NCI-H1694 (cell line): ENCODE measurements at regions not wholly inside any gene's neighbourhood (a gene's known extent, or its start where the extent isn't known, plus 50 kb on each side); places are given as distances from the start of the nearest gene placed in this dataset.

ENCODE experiments used
- DNase-seq: peaks from one replicate; lab custom pipeline; 2025; lab: John Stamatoyannopoulos, UW

DNA sequence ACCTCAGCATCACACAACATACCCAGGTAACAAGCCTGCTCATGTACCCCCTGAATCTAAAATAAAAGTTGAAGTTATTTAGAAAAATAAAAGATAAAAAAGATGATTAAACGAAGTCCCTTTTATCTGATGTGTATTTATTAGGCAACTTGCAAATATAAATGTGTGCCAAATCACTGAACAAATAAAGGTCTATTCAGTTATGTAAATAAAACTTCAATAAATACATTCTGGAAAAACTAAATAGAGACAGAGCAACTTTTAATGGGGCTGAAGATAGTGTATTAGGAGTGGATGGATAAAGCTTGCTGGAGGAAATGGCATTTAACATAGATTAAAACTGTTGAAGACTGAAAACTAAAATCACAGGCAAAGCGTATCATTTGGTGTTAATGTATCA, 678.0 kb upstream of the GRM7 start:
- no peak for DNase-seq

DNA sequence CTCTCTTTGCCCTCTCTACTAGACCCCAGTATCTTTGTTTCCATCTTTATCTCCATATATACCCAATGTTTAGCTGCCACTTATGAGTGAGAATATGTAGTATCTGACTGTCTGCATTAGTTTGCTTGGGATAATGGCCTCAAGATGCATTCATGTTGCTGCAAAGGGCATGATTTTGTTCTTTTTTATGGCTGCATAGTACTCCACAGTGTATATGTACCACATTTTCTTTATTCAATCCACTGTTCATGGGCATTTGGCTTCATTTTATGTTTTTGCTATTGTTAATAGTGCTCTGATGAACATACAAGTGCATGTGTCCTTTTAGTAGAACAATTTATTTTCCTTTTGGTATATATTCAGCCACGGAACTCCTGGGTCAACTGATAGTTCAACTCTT, 671.5 kb upstream of the GRM7 start:
- no peak for DNase-seq

DNA sequence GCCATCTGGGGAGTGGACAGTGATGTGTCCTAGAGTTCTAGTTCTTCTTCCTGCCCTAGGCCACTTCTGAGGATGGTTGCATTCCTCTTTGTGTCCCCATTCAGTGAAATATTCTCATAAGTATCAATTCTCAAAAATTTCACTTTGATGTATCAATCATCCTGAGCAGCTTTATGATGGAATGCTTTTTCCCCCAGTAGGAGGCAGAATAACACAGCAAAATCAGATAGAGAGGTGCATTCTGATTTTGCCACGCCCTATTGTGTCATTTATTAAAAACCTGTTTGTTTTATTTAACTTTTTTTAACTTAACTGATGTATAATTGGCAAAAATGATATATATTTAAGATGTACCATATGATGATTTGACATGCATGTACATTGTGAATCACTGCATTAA, 656.0 kb upstream of the GRM7 start:
- DNase-seq, result no peak

DNA sequence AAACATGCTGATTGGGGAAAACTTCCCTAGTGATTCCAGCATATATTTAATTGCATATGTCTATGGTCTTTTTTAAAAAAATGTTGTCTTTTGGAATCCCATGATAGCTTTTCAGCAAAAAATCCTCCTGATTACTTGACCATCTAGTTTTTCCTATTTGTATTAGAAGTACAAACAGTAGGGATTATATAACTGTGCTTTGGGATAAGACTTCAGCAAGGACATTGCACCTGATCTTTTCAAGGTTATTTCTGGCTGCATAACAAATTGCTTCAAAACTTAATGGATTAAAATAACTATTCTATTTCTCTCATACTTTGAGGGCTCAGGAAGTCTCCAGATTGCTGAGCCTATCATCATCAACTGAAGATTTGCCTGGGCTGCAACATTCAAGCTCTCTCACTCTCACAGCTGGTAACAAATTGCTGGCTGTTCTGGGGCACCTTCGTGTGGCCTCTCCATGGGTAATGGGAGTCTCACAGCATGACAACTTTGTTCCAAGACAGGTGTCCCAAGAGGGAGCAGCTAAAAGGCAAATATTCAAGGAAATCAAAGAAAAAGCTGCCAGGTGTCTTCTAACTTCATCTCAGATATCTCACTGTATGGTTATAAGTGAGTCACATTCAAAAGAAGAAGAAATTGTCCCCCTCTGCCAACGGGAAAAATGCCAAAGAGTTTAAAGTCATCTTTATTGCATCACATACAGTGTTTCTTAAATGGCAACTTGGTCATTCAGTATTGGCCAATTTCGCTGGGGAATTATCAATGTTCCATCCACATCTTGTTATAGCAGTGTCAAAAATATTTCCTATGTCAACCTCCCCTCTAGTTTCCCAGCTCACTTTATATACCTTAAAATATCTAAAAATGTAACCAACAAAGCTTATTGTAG, 644.5 kb upstream of the GRM7 start:
- no peak for DNase-seq

DNA sequence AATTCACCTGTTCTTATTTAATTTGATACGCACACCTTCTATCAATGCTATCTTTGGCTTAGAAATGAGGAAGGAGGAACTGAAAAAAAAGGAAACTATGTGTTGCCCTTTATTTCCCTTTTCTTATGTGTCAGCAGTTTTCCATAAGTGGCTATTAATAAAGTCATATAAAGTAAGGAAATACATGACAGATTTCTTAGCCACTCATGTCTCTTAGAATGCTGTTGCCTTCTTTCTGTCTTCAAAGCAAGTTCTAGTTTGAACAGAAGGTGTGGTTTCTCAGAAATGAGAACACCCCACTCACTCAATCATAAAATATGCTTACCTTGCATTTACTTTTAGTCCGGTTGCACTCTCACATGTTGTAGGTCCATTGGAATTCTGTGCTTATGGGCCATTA, 640.5 kb upstream of the GRM7 start:
- DNase-seq, result no peak

DNA sequence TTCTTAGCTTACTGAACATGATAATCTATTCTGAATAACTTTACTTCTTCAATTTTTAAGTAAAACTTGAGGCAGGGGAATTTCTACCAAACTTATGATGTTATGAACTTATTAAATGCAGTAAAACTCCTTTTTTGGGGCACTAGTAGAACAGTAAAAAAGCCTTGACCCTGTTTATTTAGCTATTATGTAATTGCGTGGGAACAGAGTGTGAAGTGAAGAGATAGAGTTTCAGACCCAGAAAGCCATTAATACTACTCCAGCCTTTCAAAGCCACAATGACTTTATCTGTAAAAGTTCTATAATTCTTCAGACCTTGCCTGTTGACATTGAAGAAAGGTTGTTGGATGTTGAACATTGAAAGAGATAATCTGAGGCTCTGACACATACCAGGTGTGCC, 638.8 kb upstream of the GRM7 start:
- no peak for DNase-seq

DNA sequence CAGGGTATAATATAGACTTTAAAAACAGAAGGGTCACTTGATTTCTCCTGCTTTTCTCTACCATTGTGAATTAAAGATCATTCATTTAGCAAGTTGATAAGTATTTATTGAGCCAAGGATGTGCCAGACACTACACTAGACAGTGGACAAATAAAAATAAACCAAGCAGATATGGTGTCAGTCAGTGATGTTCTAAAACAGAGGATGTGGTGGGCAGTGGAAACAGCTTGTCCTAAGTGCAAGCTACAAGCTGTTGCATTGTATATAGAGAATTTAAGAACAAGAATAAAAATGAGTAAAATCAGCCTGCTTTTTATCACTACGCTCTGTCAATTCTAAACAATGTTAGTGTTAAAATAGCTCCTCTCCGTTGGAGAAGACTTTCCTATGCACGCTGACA, 637.3 kb upstream of the GRM7 start:
- no peak for DNase-seq

DNA sequence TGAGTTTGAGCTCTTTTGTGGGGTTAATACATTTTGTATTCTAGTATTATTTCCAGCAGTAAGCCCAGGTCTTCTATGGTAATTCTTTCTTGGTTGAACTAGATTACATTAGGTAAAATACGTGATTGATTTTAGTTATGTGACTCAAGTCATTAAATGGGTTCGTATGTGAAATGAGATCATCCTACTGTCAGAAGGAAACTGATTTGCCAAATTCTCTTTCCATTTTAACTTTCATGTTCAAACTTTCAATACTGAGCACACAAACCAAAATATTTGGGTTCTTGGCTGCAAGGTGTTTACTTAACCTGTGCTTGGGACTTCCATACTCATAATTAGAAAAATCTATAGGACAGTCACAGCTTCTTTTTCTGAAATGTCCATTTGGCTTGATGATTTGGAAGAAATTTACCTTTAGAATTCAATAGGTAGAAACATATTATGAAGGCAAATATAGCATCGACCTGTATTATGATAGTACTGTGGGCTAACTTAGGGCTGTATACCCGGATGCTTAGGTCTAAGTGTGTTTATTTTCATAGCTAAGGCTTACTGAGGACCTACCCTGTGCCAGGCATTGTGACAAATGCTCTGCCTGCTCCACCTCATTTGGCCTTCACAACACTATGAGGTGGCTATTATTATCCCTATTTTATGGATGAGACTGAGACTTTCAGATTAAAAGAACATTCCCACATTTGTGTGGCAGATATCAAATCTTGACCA, 631.8 kb upstream of the GRM7 start:
- DNase-seq, result no peak

DNA sequence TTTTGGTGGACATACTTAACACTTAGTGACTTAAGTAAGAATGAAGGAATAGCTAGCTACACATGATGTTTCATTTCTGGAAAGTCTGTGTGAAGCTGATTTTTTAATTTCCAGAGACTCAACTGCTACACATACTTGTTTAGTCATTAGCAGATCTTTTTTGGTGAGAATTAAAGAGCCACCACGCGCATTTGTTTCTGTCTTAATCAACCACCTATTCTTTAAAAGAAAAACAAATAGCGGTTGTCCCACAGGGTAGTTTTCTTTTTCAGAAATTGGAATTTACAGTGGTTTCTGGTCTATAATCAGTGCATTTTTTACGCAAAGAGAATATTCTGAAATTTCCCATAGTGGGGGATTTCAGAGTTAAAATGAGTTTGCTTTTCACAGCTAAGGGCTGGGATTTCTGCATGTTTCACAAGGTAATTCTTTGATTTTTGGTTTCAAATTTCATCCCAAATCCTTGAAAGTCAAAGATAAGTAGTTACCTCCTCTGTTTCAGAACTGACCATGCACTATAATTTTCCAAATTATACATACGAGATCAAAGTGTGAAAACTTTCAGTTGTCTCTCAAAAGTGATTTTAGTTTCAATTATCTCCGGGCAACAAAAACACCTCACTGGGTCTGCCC, 631.0 kb upstream of the GRM7 start:
- DNase-seq, result no peak

DNA sequence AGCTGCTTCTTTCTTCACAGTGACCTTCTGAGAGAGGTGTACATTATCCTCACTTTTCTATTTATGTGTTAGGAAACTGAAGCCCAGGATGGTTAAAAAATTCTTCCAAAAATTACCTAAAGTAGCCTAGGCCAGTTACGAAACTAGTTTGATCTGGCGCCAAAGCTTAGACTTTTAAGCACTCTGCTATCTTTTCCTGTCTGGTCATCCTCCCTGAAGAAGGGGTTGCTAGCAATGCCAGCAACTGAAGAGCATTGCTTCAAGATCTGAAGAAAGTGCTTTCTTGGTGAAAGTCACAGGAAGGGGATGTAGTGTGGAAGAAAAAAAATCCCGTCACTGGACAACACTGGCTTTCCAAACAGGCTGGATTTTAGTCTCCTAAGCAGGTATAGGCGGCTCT, 618.8 kb upstream of the GRM7 start:
- DNase-seq, result no peak

DNA sequence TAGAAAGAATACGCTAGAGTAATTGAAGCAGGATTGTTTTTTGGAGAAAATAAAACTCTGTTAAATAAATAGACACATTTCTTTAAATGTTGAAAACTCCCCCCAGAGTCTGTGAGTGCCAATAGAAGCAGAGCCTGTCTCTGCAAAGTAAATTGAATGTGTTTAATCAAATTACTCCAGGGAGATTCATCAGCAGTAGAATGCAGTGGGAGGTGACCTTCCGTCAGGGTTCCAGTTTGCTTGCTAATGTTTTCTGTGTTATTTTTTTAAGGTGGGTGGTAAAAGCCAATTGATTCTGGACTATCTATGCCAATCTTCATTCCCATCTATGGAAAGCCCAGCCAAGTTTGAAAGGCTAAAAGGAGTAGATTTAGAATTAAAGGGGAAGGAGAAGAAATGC, 612.4 kb upstream of the GRM7 start:
- no peak for DNase-seq

DNA sequence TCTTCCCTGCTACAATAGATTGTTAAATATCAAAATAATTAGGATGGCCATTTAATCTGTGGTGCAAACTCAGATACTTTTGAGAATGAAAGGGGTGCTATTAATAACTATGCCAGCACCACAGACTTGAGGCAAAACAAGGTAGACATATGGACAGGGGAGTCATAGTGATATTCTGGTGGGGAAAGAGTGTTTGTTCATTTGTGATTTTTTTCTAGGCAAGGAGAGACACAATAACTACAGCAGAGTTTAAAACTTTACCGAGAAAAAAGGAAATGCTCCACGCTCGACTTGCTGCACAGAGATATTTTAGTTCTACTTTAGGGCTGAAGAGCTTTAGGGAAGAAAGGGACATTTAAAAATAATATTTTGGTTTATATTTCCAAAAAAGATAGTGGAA, 611.2 kb upstream of the GRM7 start:
- DNase-seq, result no peak

DNA sequence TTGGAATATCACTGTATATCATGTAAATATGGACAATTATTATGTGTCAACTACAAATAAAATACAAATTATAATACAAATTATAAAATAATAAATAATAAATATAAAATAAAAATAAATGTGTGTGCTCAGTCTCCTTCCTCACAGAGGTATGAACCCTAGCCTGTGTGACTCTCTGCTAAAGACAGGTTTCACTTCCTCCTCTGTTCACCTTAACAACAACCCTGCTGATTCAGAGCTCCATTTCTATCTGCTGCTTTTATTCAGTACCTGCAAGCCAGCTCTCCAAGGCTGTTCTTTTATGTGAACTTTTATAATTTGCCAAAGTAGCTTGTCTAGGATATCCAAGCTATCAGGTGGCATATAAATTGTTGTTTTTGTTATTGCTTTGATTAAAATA, 610.7 kb upstream of the GRM7 start:
- no peak for DNase-seq

DNA sequence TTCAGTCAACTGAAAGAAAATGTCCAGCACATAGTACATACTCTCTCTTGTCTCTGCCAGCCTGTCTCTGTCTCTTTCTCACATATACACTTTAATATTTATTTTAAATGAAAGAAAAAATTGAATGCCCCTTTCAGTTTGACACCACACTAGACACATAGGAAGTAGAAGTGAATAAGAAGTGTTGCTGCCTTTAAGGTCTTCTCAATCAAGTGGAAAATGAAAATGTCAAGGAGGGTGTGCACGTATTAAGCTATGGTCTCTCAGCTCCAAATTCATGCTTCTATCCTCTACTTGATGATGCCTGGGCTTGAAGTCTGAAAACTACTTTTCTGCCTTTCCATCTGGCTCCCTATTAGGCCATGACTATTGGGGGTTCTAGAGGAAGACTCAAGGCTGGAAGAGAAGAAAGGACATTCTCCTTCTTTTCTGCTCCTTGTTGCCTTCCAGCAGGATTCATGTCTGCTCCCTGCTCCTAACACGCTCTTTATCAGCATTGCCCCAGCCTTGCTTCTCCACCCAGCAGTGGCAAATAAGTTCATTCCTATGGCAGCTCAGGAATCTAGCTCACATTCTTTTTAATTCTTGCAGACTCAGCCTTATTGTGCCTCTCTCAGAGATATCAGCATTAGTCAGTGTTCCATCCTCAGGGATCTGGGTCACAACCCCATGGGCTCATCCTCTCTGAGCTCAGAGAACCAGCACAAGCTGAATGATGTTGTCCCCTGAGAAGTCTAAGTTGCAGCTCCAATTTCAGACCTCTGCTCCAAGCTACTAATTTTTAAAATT, 609.1 kb upstream of the GRM7 start:
- no peak for DNase-seq

DNA sequence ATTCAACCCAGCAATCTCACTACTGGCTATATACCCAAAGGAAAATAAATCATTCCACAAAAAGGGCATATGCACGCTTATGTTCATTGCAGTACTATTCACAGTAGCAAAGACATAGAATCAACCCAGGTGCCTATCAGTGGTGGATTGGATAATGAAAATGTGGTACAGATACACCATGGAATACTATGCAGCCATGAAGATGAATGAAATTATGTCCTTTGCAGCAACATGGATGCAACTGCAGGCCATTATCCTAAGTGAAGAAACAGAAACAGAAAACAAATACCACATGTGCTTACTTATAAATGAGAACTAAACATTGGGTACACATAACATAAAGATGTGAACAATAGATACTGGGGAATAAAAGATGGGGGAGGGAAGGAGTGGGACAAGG, 606.4 kb upstream of the GRM7 start:
- DNase-seq, result no peak

DNA sequence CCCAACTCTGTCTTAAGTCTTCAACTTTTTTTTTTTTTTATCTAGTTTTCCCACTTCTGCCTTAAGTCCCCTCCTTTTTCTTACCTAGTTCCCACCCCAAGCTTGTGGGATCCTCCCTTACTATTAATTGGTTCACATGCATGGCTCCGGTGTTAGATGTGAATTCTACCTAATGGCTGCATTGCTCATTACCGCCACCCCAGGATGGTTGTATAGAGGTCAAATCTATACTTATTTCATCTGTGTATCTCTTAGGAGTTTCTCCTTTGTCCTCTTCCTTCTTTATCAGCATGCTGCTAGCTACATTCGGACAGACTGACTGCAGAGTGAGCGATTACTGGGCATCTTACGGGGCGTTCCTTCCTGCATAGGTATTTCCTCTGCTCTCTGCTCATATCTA, 605.7 kb upstream of the GRM7 start:
- DNase-seq, result no peak

DNA sequence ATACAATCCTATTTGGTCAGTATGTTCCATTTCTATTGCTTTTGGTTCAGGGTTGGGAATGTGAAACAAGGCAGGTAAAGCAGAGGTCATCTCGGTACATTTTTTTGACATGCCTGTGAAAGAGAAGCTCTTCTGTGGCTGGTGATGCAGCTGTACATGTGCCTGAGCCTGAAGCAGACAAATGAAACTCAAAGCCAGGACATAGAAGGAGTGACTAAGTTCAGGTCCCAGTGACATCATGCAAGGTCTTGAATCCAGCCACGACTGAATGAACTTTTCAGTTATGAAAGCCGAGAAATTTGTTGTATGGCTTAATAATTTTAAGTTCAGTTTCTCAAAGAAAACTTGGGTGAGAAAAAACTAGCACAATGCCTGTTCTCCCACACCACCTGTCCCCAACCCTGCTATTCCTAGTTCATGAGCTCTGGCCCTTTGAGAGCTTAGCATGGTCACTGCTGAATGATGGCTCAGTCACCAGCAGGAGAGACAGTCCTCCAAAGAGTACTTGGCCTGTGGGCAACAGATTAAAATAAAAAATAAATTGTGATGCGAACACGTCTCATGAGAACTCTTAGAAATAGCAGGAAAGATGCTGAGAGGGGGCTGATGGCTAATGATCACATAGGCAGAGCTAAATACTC, 600.2 kb upstream of the GRM7 start:
- DNase-seq, result no peak

DNA sequence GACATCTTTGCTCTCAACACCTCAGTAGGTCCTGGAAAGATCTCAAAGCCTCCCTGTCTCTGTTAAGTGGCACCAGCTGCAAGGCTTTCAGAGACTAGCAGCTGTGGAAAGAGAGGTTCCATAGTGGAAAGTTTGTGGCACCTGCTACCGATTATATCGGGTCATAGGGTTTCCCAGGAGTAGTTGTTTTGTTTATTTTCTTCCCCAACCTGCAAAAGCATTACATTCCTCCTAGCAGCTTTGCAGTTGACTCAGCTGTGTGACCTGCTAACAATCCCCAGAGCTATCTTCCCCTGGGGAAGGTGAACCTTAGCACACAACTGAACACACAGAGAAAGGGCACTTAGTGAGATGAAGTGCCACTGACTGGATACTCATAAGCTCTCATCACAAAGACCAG, 598.9 kb upstream of the GRM7 start:
- no peak for DNase-seq

DNA sequence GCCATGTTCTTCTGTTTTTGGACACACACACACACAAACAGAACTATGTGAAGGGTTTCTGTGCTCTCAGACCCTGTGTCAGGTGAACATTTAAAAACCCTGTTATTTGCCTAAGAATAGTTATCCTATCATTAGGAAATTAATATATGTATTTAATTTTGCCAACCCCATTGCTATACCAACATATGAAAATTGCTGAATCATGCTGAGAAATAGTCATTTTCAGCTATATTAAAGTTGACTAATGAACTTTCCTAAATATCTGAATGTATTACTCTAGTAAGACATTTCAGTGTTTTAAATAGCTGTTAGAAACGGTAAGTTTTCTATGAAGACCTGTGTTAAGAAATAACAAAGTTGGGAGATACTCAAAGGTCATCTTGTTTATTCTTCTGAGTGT, 596.9 kb upstream of the GRM7 start:
- no peak for DNase-seq

DNA sequence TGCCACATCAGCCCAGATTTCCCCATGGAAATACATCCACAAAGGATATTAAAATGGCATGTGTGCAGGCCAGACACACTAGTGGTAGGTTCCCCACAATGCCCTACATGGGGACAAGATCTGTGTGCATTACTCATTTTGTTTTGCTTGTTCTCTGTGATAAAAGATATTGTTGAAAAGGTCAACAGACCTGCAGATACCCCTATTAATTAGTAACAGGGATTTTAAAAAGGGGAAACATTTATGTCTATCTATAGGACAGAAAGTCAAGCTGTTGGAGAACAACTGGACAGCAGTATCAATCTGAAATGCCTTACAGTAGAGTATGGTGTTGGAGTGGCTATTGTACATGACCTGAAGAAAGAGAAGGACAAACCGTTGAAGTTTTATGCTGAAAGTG, 596.0 kb upstream of the GRM7 start:
- no peak for DNase-seq

DNA sequence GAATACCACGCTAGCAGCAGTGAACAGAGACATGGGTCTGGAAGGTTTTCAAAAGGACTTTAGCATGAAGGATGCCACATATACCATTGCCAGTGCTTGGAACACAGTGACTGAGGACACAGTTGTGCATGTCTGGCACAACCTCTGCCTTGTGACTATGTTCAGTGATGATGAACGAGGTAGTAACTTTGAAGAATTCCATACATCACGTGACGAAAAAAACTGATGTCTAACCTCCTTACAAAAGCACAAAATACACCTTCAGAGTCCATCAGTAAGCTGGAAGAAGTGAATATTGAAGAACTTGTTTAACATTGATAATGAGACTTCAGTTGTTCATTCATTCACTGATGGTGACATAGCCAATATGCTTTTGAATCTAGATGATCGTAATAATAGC, 594.8 kb upstream of the GRM7 start:
- no peak for DNase-seq

DNA sequence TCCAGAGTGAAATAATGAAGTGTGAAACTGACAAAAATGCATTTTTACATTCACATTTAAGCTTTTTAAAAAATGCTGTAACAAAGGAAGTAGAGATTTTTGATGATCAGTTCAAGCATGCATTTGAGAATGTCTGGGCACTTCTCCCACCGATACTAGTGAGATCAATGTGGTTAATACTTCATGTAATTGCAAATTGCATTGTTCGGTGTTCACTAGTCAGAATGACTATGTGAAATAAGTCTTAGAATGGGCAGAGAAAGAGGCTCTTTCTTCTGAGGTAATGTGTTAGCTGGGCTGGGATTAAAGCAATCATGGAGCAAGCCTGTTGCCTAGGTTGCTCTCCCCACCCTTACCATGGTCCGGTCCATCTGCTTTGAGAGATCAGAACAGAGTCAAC, 587.0 kb upstream of the GRM7 start:
- DNase-seq, result no peak
